HG02870 (cell line): ENCODE measurements at regions not wholly inside any gene's neighbourhood (a gene's known extent, or its start where the extent isn't known, plus 50 kb on each side); places are given as distances from the start of the nearest gene placed in this dataset.
"Not testable (repeated sequence)": the region's sequence is repeated elsewhere in the genome, so short reads cannot be mapped to it uniquely, and the experiment has no call there.

Experiments
- ATAC-seq: cut with Tn5 transposase; IDR thresholded peaks from one replicate; pipeline ENCODE4 v1.9.1; 2021; ENCODE audit warnings: mild to moderate bottlenecking, moderate library complexity; ENCODE audit not compliant: unreplicated experiment

DNA sequence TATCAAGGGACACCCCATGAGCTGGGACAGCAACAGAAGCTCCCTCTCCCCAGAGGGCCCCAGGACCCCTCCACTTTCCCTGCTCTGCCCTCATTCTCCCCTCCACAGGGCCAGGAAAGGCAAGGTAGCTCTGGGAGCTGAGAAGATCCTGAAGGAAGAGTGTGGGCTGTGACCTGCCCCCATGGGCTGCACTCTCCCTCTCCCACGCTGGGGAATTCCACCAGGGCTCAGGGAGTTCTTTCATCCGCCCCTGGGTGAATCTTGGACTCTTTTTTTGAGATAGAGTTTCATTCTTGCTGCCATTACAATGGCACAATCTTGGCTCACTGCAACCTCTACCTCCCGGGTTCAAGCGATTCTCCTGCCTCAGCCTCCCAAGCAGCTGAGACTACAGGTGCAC is 73.8 kb downstream of the C9orf50 start:
- ATAC-seq = no peak

DNA sequence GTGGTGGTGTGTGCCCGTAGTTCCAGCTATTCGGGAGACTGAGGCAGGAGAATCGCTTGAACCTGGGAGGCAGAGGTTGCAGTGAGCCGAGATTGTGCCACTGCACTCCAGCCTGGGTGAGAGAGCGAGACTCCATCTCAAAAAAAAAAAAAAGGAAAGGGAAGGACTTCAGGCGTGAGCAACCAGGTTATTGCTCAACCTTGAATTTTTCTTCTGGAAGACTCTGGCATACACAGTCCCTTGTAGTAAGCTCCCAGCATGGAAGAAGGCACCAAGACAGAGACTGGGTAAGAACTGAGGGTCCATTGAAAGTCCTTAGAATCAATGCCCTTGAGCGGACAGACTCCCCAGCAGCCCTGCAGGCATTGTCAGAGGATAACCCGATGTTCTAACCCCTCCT is 75.0 kb downstream of the C9orf50 start:
- not testable (repeated sequence) for ATAC-seq

DNA sequence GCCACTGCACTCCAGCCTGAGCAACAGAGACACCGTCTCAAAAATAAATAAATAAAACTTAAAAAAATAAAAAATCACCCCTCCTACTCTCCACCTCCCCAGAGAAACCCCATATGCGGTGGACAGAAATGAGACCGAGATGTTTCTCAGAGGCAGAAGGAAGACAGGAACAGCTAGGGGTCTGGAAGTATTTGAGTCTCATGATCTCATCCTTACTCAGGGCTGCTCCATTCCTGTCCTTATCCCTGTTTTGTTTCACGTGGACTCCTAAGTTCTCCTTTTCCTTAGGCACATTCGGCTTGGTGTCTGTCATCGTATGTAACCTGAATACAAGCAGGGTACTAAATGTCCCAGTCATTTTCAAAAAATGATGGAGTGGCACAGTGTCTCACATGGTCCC is 76.1 kb downstream of the C9orf50 start:
- no peak for ATAC-seq

DNA sequence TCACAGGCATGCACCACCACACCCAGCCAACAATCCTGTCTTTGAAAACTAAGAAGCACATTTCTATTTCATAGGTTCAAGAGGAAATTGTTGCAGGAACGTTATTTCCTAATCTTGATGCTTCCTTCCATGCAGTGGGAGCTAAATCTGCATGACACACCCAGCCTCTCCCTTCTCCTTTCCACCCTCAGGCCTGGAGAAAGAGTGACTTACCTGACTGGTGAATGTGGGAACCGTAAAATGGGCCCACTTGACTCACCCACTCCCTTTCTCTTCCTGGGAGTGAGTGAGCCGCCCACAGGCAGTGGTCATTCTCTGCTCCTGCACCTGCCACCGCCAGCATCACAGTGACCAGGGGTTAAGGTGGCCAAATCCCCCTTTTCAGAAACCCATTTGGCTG is 78.2 kb downstream of the C9orf50 start:
- no peak for ATAC-seq

DNA sequence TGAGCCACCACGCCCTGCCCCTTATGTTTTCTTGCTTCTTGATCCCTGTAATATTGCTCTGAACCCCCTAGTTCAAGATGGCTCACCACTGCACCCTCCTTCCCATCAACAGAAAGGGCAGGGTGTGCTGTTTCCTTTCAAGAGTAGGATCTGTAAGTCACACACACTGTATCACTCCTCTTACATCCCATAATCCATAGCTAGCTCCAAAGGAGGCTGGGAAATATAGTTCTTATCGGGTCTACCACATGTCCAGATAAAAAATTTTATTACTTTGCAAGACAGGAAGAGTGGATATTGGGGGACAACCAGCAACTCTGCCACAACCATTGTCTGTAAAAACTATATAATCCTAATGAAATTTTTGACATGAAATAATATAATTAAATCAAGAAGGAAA is 79.6 kb downstream of the C9orf50 start:
- ATAC-seq = no peak

DNA sequence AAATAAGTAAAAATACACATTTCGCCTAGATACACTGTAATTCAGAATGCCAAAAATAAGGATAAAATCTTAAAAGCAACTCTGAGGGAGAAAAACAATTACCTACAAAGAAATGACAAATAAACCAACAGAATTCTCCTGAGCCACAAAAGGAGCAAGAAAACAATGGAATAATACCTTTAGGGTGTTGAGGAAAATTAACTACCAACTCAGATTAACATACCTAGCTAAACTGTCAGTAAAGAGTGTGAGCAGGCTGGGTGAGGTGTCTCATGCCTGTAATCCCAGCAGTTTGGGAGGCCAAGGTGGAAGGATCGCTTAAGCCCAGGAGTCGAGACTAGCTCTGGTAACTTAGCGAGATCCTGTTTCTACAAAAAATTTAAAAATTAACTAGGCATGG is 81.5 kb downstream of the C9orf50 start:
- ATAC-seq = no peak

DNA sequence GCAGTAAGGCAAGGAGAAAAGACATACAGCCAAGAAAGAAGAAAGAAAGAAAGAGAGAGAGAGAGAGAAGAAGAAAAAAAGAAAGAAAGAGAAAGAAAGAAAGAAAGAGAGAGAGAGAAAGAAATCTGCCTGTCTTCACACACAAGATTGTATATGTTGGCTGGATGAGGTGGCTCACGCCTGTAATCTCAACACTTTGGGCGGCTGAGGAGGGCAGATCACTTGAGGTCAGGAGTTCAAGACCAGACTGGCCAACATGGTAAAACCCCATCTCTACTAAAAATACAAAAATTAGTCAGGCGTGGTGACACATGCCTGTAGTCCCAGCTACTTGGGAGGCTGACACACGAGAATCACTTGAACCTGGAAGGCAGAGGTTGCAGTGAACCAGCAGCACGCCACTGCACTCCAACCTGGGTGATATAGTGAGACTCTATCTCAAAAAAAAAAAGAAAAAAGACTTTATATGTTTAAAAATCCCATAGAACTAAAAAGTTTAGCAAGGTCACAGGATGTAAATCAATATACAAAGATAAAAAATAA is 89.0 kb downstream of the C9orf50 start:
- not testable (repeated sequence) for ATAC-seq

DNA sequence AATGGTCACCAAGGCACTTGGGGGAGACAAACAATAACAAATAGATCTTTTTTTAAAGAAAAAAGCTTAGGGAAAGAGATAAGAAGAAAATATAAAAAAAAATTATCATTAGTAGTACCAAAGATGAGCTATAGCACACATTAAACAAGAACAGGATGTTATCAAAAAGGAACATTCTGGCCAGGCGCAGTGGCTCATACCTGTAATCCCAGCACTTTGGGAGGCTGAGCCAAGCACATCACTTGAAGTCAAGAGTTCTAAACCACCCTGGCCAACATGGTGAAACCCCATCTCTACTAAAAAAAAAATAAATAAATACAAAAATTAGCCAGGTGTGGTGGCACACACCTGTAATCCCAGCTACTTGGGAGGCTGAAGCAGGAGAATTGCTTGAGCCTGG is 92.9 kb downstream of the C9orf50 start:
- not testable (repeated sequence) for ATAC-seq

DNA sequence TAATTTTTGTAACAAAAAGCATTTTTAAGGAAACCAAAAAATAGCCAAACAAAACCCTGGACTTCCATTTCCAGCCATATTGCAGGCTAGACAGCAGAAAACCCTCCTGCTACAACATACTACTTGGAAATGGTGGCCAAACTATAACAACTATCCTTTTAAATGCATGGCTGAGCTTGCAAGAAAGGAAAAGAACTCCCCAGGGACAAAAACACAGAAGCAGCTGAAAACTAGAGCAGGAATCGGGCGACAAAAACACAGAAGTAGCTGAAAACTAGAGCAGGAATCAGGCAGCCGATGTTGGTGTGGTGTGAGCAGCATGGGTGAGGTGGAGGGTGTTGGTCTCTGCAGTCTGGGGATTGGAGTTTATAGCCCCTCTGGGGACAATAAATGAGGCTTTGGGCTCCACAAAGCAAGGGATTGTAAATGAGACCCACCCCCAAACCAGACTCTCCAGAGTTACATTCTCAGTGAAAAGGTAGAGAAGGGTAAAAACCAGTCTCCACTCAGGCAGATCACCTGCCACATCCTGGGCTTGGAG is 95.2 kb downstream of the C9orf50 start:
- ATAC-seq = no peak

DNA sequence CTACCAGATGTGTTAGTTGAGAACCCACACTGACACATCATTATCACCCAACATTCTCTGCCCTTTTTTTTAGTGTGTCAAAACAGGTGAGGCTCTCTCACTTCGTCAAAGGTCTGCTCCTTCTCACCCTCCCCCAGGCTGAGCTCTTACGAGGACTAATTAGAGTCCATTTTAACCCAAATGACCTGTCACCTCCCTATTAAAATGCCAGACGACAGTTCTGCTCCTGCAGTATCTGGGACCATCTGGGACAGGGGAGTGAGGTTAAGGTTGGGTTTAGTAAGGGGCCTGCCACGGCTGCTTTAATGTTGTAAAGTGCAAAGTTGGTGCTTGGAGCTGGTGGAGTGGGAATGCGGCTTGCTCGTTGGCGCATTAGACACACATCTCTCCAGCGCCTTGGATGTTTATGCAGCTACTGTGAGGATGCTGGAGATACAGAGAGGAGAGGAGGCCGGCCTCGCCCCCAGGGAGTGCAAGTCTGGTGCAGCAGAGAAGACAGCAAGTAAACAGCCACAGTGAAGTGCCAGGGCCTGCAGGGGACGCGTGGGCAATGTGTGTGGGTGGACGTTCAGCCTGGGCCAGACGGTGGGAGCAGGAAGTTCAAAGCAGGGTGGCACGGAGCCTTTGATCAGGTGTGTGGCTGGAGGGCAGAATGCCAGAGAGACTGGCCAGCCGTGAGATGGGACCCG is 96.2 kb downstream of the C9orf50 start:
- ATAC-seq = no peak

DNA sequence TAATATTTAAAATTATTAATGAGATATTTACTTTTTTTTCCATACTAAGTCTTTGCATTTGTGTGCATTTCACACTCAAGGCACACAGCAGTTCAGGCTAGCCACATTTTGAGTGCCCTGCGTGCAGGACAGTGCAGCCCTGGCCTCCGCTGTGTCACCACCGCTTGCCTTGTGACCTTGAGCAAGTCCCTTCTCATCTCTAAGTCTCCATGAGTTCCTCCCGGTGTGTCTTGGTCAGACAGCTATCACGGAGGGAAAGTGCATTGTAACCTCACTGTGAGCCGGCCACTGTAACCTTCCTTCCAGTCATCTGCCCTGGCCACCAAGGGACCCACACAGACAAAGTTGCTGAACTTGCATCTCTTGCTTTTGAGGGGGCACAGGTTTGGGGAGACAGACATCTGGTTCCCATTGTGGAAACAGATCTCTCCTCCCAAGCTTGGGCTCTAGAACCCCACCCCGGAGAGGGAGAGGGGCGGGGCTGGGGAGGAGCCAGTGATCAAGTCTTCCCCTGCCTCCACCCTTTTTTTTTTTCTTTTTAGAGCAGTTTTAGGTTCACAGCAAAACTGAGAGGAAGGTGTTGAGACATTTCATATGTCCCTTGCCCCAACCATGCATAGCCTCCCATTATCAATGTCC is 96.8 kb downstream of the C9orf50 start:
- no peak for ATAC-seq

DNA sequence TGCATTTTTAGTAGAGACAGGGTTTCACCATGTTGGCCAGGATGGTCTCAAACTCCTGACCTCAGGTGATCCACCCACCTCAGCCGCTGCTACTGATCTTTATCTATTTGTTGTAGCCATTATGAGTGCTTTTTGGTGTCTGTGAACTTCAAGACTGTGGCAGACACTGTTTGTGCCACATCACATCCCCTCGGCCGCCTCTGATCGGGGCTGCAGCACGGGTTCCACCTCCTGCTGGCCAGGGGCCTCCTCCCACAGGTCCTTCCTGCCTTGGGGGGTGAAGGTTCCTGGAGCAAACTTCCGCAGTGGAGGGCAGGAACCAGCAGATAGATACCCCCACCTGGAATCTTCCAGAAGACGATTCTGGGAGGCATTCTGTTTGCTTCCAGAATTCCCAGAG is 98.5 kb downstream of the C9orf50 start:
- no peak for ATAC-seq

DNA sequence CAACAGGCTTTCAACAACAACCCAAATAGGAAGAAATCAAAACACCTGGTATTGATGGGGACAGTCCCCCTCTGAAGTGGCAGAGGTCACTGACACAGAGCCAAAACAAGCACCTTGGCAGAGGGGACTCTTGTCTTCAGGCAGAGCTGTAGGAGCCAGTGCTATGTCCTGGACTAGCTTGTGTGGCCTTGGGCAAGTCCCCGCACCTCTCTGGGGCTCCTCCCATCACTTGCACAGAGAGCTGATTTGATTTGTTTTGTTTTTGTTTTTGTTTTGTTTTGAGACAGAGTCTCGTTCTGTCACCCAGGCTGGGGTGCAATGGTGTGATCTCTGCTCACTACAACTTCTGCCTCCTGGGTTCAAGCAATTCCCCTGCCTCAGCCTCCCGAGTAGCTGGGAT is 100.8 kb downstream of the C9orf50 start:
- no peak for ATAC-seq

DNA sequence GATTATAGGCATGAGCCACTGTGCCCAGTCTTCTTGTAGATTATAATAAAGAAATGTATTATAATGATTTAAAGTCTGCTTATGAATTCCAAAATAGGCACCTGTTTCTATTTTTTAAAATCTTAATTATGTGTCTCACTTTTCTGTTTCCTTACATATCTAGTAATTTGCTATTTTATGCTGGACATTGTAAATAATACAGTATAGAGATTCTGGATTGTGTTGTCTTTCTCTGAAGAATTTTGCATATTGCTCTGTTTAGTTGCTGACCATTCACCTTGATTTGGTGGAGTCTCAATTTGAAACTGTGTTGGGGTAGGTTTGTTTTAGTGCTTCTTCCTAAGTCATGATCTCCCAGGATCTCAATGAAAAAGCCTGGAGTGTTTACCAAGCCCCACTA is 102.8 kb downstream of the C9orf50 start:
- ATAC-seq = no peak

DNA sequence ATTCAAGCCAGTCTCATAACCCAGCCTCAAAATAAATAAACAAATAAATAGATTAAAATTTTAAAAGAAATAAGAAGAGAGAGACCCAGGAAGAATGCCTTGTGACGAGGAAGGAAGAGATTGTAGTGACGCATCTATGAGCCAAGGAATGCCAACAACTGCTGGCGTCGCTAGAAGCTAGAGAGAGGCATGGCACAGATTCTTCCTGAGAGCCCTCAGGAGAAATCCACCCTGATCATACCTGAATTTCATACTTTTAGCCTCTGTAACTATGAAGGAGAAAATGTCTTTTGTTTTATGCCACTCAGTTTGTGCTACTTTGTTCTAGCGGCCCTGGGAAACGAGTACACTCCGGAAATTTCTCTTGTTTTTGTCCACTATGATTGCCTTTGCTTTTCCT is 103.9 kb downstream of the C9orf50 start:
- no peak for ATAC-seq

DNA sequence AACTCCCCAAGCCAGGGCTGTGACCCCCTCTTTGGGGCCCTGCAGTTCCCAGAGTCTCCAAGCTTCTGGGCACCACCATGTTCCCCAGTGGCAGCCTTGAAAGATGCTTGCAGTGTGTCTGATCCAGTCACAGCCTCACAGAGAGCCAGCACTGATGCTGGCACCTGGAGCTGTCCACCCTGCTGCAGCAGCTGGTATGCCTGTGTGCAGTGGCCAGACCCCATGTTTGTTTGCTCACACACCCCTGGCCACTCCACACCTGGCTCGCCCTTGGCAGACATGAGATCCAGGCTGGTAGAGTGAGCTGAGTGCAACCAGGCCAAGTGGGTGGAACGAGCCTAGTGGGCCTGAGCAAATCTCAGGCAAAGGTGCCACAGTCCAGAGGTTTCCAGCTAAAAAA is 106.0 kb downstream of the C9orf50 start:
- no peak for ATAC-seq

DNA sequence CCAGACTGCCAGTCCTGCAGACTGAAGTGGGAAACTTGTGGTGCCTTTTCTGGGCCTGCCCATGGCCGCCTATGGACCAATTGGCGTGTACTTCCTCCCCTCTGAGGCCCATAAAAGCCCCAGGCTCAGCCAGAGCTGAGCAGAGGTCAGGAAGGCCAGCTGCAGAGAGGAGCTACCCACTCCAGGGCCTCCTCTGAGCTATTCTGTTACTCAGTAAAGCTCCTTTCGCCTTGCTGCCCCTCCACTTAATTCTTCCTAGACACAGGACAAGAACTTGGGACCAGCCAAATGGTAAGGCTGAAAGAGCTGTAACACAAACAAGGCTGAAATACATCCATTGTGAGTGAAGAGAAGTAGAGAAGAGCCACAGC is 106.4 kb downstream of the C9orf50 start:
- ATAC-seq = no peak

DNA sequence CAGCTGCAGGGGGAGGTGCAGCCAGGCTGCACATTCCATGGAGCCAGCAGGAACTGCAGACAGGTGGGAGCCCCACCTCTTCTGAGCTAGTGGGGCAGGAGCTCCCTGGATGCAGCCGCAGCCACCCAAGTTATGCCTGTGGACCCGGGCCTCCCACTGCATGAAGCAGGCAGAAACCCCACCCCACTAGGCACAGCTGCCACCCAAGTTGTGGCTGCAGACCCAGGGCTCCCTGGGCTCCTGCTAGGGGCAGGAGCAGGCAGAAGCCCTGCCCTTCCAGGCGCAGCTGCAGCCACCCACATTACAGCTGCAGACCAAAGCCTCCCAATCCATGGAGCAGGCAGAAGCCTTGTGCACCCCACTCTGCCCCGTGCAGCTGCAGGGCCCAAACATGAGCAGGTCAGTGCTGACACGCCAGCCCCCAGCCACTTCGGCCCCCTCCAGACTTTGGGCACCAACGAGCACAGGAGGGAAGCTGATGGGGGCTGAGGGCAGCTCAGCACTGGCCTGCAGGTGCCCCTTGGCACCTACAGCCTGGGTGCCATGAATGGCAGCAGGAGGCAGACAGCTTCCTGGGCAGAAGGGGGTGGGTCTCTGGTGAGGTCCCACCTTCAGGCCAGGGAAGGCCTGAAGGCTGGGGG is 106.9 kb downstream of the C9orf50 start:
- no peak for ATAC-seq

DNA sequence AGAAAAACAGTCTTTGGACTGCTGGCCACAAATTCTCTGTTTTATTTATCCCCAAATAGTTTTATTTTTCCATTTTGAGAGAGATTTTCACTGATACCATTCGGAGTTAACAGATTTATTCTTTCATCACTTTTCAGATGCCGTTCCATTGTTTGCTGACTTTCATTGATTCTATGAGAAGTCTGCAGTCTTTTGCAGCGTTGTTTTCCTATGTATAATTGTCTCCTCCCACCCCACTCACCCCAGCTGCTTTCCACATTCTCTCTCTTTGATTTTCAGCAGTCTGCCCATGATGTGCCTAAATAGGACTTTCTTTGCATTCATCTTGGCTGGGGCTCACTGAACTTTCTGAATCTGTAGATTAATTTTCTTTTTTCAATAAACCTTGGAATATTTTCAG is 107.6 kb downstream of the C9orf50 start:
- no peak for ATAC-seq

DNA sequence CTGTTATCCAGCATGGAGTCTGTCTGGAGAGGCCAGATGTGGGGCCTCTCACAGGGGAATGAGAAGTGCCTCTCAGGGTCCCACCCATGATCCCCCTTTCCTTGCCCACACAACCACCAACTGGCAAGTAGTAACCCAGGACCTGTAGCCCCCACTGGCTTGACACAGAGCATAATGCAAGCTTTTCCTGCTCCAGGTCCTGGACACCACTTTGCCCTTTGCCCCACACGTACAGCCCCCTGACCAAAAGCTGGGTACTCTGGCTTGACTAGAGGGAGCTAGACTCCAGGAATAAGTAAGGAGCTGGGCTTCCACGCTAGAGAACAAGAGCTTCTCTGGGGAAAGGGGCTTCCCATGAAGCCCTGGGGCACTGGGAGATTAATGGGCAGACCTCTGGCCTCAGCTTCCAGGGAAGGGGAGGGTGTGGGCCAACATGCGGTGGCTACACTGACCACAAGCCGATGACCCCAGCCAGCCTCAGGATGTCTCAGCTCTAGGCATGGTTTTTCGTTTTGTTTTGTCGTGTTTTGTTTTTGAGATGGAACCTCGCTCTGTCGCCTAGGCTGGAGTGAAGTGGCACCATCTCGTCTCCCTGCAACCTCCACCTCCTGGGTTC is 109.5 kb downstream of the C9orf50 start:
- ATAC-seq = no peak

DNA sequence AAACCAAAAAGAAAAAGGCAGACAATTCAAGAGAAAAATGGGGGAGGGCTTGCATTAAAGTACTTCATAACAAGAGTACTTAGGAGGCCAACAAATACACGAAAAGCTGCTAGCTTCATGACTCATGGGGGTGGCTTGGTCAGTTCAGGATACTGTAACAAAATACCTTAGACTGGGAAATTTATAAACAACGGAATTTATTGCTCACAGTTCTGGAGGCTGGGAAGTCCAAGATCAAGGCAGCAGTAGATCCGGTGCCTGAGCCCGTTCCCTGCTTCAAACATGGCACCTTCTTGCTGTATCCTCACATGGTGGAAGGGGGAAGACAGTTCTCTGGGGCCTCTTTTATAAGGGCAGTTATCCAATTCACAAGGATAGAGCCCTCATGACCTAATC is 111.4 kb downstream of the C9orf50 start:
- ATAC-seq = no peak

DNA sequence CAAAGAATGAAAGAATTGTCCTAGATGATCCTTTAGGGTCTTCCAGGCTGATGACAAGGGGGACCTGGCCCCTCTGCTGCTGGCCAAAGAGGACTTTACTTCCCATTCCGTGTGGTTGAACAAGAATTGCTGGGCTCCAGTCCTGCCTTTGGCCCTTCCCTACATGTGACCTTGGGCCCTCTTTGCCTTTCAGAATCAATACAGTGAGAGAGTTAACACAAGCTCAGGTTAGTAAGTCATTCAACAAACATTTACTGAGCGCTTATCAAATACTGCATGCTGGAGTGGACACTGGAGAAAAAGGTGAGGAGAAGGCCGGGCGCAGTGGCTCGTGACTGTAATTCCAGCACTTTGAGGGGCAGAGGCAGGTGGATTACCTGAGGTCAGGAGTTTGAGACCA is 113.1 kb downstream of the C9orf50 start:
- ATAC-seq = no peak
